HEK293T (cell line): ENCODE measurements at regions not wholly inside any gene's neighbourhood (a gene's known extent, or its start where the extent isn't known, plus 50 kb on each side); places are given as distances from the start of the nearest gene placed in this dataset.

Experiments used
- CTCF ChIA-PET: fragments of 350-600 bp; formaldehyde crosslinking; extraction: SDS; loops from one replicate; lab custom pipeline; 2021; ENCODE audit warnings: antibody characterized with exemption, inconsistent platforms; lab: Yijun Ruan, JAX
- POLR2A ChIA-PET: fragments of 350-600 bp; formaldehyde crosslinking; extraction: SDS; loops from one replicate; lab custom pipeline; 2020; ENCODE audit warnings: antibody characterized with exemption, inconsistent platforms; lab: Yijun Ruan, JAX
- DNase-seq: peaks from one replicate; pipeline ENCODE4 v3.0.0; 2012; ENCODE audit warnings: mixed read lengths; ENCODE audit errors: extremely low spot score
- ARNT ChIP-seq: fragments of 450-650 bp; IDR thresholded peaks from 2 replicates; pipeline ENCODE4 v1.6.1; 2017; ENCODE audit warnings: mild to moderate bottlenecking
- BHLHE40 ChIP-seq: fragments of 450-650 bp; IDR thresholded peaks from 2 replicates; pipeline ENCODE4 v1.6.1; 2016; ENCODE audit warnings: mild to moderate bottlenecking, moderate library complexity, borderline replicate concordance
- CTBP1 ChIP-seq: fragments of 450-650 bp; IDR thresholded peaks from 2 replicates; pipeline ENCODE4 v1.6.1; 2016; ENCODE audit warnings: borderline replicate concordance
- ELF4 ChIP-seq: fragments of 450-650 bp; IDR thresholded peaks from 2 replicates; pipeline ENCODE4 v1.6.1; 2017; ENCODE audit warnings: antibody characterized with exemption
- FOXA1 ChIP-seq: fragments of 450-650 bp; IDR thresholded peaks from 2 replicates; pipeline ENCODE4 v1.6.1; 2016; ENCODE audit warnings: mild to moderate bottlenecking
- FOXK2 ChIP-seq: fragments of 450-650 bp; IDR thresholded peaks from 2 replicates; pipeline ENCODE4 v1.6.1; 2016; ENCODE audit warnings: mild to moderate bottlenecking
- FOXM1 ChIP-seq: fragments of 450-650 bp; IDR thresholded peaks from 2 replicates; pipeline ENCODE4 v1.6.1; 2017; ENCODE audit warnings: mild to moderate bottlenecking, borderline replicate concordance
- HDGF ChIP-seq: fragments of 450-650 bp; IDR thresholded peaks from 2 replicates; pipeline ENCODE4 v1.6.1; 2017; ENCODE audit warnings: antibody characterized with exemption, borderline replicate concordance
- L3MBTL2 ChIP-seq: fragments of 450-650 bp; conservative IDR thresholded peaks from 2 replicates; pipeline ENCODE4 v1.6.1; 2016; ENCODE audit warnings: mild to moderate bottlenecking
- LEF1 ChIP-seq: fragments of 450-650 bp; IDR thresholded peaks from 2 replicates; pipeline ENCODE4 v1.6.1; 2017; ENCODE audit warnings: mild to moderate bottlenecking, borderline replicate concordance
- NFRKB ChIP-seq: fragments of 450-650 bp; IDR thresholded peaks from 2 replicates; pipeline ENCODE4 v1.6.1; 2016; ENCODE audit warnings: mild to moderate bottlenecking, moderate library complexity
- SP1 ChIP-seq: fragments of 450-650 bp; IDR thresholded peaks from 2 replicates; pipeline ENCODE4 v1.6.1; 2017
- SUZ12 ChIP-seq: fragments of 450-650 bp; IDR thresholded peaks from 2 replicates; pipeline ENCODE4 v1.6.1; 2016; ENCODE audit warnings: mild to moderate bottlenecking
- TARDBP ChIP-seq: fragments of 450-650 bp; IDR thresholded peaks from 2 replicates; pipeline ENCODE4 v1.6.1; 2016
- ZNF384 ChIP-seq: fragments of 450-650 bp; IDR thresholded peaks from 2 replicates; pipeline ENCODE4 v1.6.1; 2016
- TF ChIP-seq, protein P1 (sequence below): fragments of 450-650 bp; IDR thresholded peaks from 2 replicates; pipeline ENCODE4 v1.6.1; 2016

GRCh38 chr6:134866563-134866962 is 83.3 kb downstream of the ALDH8A1 start:
- DNase-seq = no peak
- CTCF ChIA-PET = no interaction called here
- POLR2A ChIA-PET = no interaction called here
- TF ChIP-seq, protein P1, sequence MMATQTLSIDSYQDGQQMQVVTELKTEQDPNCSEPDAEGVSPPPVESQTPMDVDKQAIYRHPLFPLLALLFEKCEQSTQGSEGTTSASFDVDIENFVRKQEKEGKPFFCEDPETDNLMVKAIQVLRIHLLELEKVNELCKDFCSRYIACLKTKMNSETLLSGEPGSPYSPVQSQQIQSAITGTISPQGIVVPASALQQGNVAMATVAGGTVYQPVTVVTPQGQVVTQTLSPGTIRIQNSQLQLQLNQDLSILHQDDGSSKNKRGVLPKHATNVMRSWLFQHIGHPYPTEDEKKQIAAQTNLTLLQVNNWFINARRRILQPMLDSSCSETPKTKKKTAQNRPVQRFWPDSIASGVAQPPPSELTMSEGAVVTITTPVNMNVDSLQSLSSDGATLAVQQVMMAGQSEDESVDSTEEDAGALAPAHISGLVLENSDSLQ = 0 out of 2 replicates have a peak, but pooled peaks have one; percentile 26
- TF ChIP-seq LEF1 = no peak

DNA sequence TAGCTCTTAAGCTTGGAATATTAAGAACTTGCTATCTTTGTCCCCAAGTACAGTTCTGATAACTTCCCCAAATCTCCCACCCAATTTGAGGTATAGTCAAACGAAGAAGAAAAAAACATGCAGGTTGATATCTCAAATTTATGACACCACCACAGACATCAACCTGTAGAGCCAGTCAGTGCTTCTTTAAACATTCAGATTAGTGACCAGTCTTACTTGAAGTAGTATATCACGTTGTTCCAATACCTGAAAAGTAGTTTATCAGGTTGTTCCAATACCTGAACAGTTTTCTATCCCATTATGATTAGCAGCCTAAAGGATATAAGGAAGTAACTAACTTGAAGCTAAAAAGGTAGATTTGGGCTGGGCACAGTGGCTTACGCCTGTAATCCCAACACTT is 85.3 kb downstream of the ALDH8A1 start:
- no peak for TF ChIP-seq ARNT
- TF ChIP-seq CTBP1 = no peak
- TF ChIP-seq ELF4 = no peak
- TF ChIP-seq TARDBP = no peak
- TF ChIP-seq LEF1 = no peak
- TF ChIP-seq HDGF = no peak
- no peak for TF ChIP-seq SUZ12
- TF ChIP-seq SP1 = no peak
- TF ChIP-seq NFRKB = no peak
- no peak for TF ChIP-seq BHLHE40
- TF ChIP-seq, protein P1 = no peak
- TF ChIP-seq L3MBTL2 = no peak
- no peak for TF ChIP-seq ZNF384
- TF ChIP-seq FOXM1 = no peak
- no peak for TF ChIP-seq FOXA1
- no peak for TF ChIP-seq FOXK2
- ChIA-PET CTCF (interaction anchor here (1.2 kb wide), 1 partner anchor 11 kb away, joined by 8 read pairs; no protein-coding TSS in a partner anchor), POLR2A (no interaction called here)
- no peak for DNase-seq

- POLR2A ChIA-PET = no interaction called here
- TF ChIP-seq BHLHE40 (no peak), HDGF (no peak), LEF1 (no peak), SP1 (no peak), TARDBP (no peak), SUZ12 (no peak), ELF4 (no peak), FOXA1 (no peak), FOXK2 (no peak), ZNF384 (no peak), FOXM1 (no peak), NFRKB (no peak), L3MBTL2 (no peak), CTBP1 (no peak), ARNT (no peak)
- TF ChIP-seq, protein P1 = no peak
- no peak for DNase-seq
- CTCF ChIA-PET = no interaction called here
Measured at GRCh38 chr6:134863763-134864510, 86.0 kb downstream of the ALDH8A1 start.

DNA sequence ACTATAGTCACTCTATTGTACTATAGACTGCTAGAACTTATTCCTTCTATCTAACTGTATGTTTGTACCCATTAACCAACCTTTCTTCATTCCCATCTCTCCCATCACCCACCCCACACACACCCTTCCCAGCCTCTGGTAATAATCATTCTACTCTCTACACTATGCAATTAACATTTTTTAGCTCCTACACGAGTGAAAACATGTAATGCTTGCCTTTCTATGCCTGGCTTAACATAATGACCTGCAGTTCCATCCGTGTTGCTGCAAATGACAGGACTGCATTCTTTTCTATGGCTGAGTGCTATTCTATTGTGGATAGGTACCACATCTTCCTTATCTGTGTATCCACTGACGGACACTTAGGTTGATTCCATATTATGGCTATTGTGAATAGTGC is 95.5 kb downstream of the ALDH8A1 start:
- ChIA-PET CTCF (no interaction called here), POLR2A (no interaction called here)
- TF ChIP-seq LEF1 = no peak
- TF ChIP-seq FOXK2 = no peak
- no peak for TF ChIP-seq CTBP1
- no peak for TF ChIP-seq SP1
- TF ChIP-seq L3MBTL2 = no peak
- TF ChIP-seq ELF4 = no peak
- no peak for TF ChIP-seq SUZ12
- TF ChIP-seq, protein P1 = no peak
- TF ChIP-seq ZNF384 = no peak
- TF ChIP-seq BHLHE40 = no peak
- TF ChIP-seq FOXA1 = no peak
- TF ChIP-seq HDGF = no peak
- DNase-seq = no peak

DNA sequence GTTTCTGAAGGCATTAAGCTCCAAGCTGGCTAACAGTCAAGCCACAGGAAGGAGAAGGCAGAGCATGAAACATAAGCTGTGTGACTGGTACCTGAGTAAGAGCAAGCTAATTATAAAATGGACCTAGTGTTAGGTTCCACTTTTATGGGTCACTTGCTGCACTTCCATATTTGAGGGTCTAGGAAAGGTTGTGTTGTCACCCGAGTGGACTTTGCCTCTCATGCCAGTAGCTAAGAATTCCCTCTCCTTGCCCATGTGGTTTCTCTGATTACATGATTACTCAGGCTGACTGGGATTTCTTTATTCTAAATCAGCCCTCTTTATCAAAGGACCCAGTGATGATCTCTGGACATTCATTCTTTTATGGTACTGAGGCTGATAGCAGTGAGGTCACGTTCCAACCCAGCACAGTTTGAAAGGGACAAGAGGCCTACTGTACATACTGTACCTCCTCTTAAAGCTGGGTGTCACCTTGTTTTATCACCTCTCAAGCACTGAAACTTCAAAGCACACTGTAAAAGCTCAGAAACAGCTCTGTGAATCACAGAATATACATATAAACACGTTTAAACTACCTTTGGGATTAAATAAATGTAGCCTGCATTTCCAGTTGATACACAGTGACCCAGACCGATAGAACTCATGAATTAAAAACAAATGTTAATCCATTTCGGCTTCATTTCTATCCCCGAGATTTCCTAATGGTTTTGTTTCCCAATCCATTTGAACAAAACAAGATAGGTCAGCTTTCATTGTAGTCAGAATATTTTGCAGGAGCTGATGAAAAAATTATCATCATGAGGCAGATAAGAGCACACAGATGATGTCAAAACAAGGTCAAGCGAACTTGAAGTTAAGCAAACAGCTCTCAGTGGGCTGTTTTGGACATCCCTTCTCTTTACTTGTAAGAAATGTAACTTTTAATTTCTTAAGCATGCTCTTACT is 96.5 kb downstream of the ALDH8A1 start:
- no peak for TF ChIP-seq HDGF
- TF ChIP-seq, protein P1 = no peak
- no peak for TF ChIP-seq SUZ12
- no peak for TF ChIP-seq FOXK2
- TF ChIP-seq CTBP1 = no peak
- no peak for TF ChIP-seq ARNT
- TF ChIP-seq LEF1 = no peak
- no peak for TF ChIP-seq SP1
- TF ChIP-seq ZNF384 = no peak
- no peak for TF ChIP-seq FOXA1
- TF ChIP-seq BHLHE40 = no peak
- TF ChIP-seq NFRKB = no peak
- no peak for TF ChIP-seq ELF4
- no peak for TF ChIP-seq TARDBP
- TF ChIP-seq FOXM1 = no peak
- POLR2A ChIA-PET = no interaction called here
- no peak for DNase-seq
- CTCF ChIA-PET = interaction anchor here (1.0 kb wide), 1 partner anchor 12 kb away, joined by 8 read pairs; no protein-coding TSS in a partner anchor
